Fibroblast of lung (primary cell): ENCODE measurements at regions not wholly inside any gene's neighbourhood (a gene's known extent, or its start where the extent isn't known, plus 50 kb on each side); places are given as distances from the start of the nearest gene placed in this dataset.

ENCODE experiments used
- DNase-seq, 2 donors: peaks; one replicate each; pipeline versions ENCODE4 v3.0.0 to v3.0.0-alpha.2; 2010; ENCODE audit warnings: low read depth in 2 of 2
- H2AFZ ChIP-seq: 2 replicates; pipeline ENCODE4 v1.5.1; 2012; ENCODE audit warnings: low read length, control low read depth, inconsistent platforms
- H3K27ac ChIP-seq: 2 replicates; pipeline ENCODE4 v1.5.1; 2011; ENCODE audit warnings: low read length, control low read depth; ENCODE audit not compliant: insufficient read depth
- H3K27me3 ChIP-seq: 2 replicates; pipeline ENCODE4 v1.5.1; 2011; ENCODE audit warnings: mild to moderate bottlenecking, low read length; ENCODE audit not compliant: control insufficient read depth, insufficient read depth
- H3K36me3 ChIP-seq: 2 replicates; pipeline ENCODE4 v1.5.1; 2011; ENCODE audit warnings: low read length; ENCODE audit not compliant: control insufficient read depth, insufficient read depth
- H3K4me1 ChIP-seq: 2 replicates; pipeline ENCODE4 v1.5.1; 2011; ENCODE audit warnings: low read length; ENCODE audit not compliant: control insufficient read depth, insufficient read depth; ENCODE audit errors: extremely low read depth
- H3K4me2 ChIP-seq: 2 replicates; pipeline ENCODE4 v1.5.1; 2011; ENCODE audit warnings: low read length, control low read depth; ENCODE audit not compliant: insufficient read depth; ENCODE audit errors: extremely low read depth
- H3K4me3 ChIP-seq, 4 experiments: fragments of 200-600 bp in 1 of 4; sonication (generic) in 1 of 4; replicated peaks in 1 of 4; 2 replicates each; pipeline ENCODE4 v1.5.1; 2011 to 2016; ENCODE audit warnings: low read length in 4 of 4, low read depth in 3 of 4, mild to moderate bottlenecking in 3 of 4, control low read depth in 2 of 4, inconsistent platforms in 1 of 4, mixed read lengths in 1 of 4; ENCODE audit not compliant: insufficient read depth in 1 of 4; ENCODE audit errors: control extremely low read depth in 1 of 4
- H3K79me2 ChIP-seq: 2 replicates; pipeline ENCODE4 v1.5.1; 2012; ENCODE audit warnings: mild to moderate bottlenecking, low read length, inconsistent platforms; ENCODE audit not compliant: control insufficient read depth, insufficient read depth
- H3K9ac ChIP-seq: 2 replicates; pipeline ENCODE4 v1.5.1; 2011; ENCODE audit warnings: mild to moderate bottlenecking, low read length, control low read depth; ENCODE audit not compliant: insufficient read depth
- H3K9me3 ChIP-seq: 2 replicates; pipeline ENCODE4 v1.5.1; 2012; ENCODE audit warnings: low read depth, low read length; ENCODE audit not compliant: control insufficient read depth, insufficient read depth
- H4K20me1 ChIP-seq: 2 replicates; pipeline ENCODE4 v1.5.1; 2011; ENCODE audit warnings: low read length; ENCODE audit not compliant: control insufficient read depth, insufficient read depth; ENCODE audit errors: extremely low read depth
- EZH2 ChIP-seq: IDR thresholded peaks from 2 replicates; pipeline ENCODE4 v1.5.1; 2012; ENCODE audit warnings: low read length, control low read depth, mild to moderate bottlenecking; ENCODE audit errors: missing control alignments
- TF ChIP-seq, protein P1 (sequence below), 2 donors: IDR thresholded peaks in 1 of 2; conservative IDR thresholded peaks in 1 of 2; 1 replicate in 1 of 2; 2 replicates in 1 of 2; pipeline ENCODE4 v1.5.1; 2011 to 2012; ENCODE audit warnings: low read length in 2 of 2, control low read depth in 1 of 2, inconsistent platforms in 1 of 2, low read depth in 1 of 2, mild to moderate bottlenecking in 1 of 2

DNA sequence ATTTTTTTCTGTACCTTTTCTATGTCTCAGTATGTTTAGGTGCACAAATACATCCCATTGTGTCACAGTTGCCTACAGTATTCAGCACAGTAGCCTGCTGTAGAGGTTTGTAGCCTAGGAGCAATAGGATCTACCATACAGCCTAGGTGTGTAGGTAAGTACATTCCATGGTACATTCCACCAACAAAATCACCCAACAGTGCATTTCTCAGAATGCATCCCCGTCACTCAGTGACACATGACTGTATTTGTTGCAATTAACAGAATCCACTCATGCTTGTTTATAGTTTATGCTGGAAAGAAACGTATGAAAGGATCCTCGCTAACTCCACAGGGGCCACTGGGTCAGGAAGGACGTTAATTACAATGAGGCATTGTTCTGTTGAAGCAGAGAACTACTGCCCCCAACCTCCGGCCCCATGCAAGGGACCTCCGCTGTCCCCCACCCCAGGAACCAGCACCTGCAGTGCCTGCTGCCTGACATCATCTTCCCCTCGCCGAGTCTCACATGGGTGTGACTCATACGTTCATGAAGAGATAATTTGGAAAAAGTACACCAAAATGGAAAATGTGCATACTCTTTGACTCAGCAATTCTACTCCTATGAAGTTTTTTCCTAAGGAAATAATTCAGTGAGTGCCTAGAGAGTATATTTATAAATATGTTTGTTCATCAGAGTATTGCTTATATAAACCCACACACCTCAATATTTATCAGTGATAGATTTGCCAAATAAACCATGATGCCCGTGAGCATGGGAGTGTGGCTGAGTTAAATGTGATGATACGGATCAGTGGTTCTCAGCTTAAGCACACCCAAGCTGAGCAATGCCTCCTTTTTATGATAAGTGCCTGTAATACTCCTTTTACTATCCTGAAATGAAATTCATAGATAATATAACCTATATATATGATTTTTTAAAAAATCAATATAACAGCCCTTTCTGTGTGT lies 156.4 kb upstream of the ECI2 start:
- no peak for TF ChIP-seq EZH2
- TF ChIP-seq, protein P1, sequence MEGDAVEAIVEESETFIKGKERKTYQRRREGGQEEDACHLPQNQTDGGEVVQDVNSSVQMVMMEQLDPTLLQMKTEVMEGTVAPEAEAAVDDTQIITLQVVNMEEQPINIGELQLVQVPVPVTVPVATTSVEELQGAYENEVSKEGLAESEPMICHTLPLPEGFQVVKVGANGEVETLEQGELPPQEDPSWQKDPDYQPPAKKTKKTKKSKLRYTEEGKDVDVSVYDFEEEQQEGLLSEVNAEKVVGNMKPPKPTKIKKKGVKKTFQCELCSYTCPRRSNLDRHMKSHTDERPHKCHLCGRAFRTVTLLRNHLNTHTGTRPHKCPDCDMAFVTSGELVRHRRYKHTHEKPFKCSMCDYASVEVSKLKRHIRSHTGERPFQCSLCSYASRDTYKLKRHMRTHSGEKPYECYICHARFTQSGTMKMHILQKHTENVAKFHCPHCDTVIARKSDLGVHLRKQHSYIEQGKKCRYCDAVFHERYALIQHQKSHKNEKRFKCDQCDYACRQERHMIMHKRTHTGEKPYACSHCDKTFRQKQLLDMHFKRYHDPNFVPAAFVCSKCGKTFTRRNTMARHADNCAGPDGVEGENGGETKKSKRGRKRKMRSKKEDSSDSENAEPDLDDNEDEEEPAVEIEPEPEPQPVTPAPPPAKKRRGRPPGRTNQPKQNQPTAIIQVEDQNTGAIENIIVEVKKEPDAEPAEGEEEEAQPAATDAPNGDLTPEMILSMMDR (conservative IDR thresholded peaks at IDR 0.05 in 1 of 2, IDR thresholded peaks at IDR 0.05 in 1 of 2; ENCODE audit: low read depth in 1 of 2, low read length in 2 of 2), result no peak
- Histone ChIP-seq H3K4me2 (no peak overlapping the region), H3K4me1 (no peaks in the 10 kb centered on the region), H3K36me3 (no peaks in the 10 kb centered on the region), H3K27me3 (peaks cover 9% of the 10 kb centered on the region), H3K27ac (no peak overlapping the region), H2AFZ (no peak overlapping the region), H4K20me1 (no peaks in the 10 kb centered on the region), H3K9me3 (no peaks in the 10 kb centered on the region), H3K9ac (no peak overlapping the region), H3K4me3 (no peak overlapping the region), H3K79me2 (no peaks in the 10 kb centered on the region)
- peak; percentile 38 to 73 for DNase-seq

DNA sequence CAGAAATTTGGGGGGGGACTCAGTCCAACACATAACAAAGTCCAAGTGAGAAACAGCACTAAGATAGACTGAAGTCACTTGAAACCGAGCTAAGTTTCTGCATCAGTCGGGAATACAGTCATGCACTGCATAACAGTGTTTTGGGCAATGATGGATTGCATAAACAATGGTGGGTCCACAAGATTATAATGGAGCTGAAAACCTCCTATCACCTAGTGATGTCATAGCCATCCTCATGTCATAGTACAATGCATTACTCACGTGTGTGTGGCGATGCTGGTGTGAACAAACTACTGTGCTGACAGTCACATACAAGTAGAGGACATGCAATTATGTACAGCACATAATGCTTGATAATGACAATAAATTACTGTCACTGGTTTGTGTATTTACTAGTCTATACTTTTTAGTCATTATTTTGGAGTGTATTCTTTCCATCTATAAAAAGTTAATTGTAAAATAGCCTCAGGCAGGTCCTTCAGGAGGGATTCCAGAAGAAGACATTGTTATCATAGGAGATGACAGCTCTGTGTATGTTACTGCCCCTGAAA lies 154.5 kb upstream of the ECI2 start:
- Histone ChIP-seq H3K27me3 (peaks cover 9% of the 10 kb centered on the region), H4K20me1 (no peaks in the 10 kb centered on the region), H3K4me2 (no peak overlapping the region), H3K9me3 (no peaks in the 10 kb centered on the region), H3K79me2 (no peaks in the 10 kb centered on the region), H3K4me3 (no peak overlapping the region), H3K27ac (no peak overlapping the region), H2AFZ (no peak overlapping the region), H3K4me1 (no peaks in the 10 kb centered on the region), H3K36me3 (no peaks in the 10 kb centered on the region), H3K9ac (no peak overlapping the region)
- TF ChIP-seq, protein P1 (conservative IDR thresholded peaks at IDR 0.05 in 1 of 2, IDR thresholded peaks at IDR 0.05 in 1 of 2; ENCODE audit: low read depth in 1 of 2, low read length in 2 of 2), result no peak
- no peak for TF ChIP-seq EZH2
- DNase-seq, result no peak

DNA sequence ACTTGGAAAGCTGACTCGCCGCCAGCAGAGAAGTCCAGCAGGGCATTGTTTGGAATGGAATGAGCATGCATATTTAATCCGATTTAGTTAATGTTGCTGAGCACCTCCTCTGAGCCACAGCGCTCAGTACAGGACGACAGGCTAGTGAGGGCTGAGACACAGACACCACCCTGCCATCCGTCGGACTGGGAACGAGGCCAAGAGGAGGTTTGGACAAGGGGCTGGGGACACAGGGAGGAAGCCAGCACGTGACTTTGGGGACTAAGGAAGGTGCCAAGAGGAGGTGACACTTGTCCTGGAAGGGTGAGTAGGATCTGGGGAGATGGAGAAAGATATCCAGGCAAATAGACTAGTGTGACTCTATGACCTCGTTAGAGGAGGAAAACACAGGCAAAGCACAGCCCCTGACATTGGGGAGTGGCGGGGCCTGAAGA lies 152.5 kb upstream of the ECI2 start:
- Histone ChIP-seq H3K4me2 (no peak overlapping the region), H3K36me3 (no peaks in the 10 kb centered on the region), H4K20me1 (no peaks in the 10 kb centered on the region), H3K4me3 (no peak overlapping the region), H2AFZ (no peak overlapping the region), H3K27me3 (peaks cover 10% of the 10 kb centered on the region), H3K79me2 (no peaks in the 10 kb centered on the region), H3K4me1 (no peaks in the 10 kb centered on the region), H3K27ac (no peak overlapping the region), H3K9me3 (no peaks in the 10 kb centered on the region), H3K9ac (no peak overlapping the region)
- DNase-seq, result no peak
- TF ChIP-seq, protein P1 (conservative IDR thresholded peaks at IDR 0.05 in 1 of 2, IDR thresholded peaks at IDR 0.05 in 1 of 2; ENCODE audit: low read depth in 1 of 2, low read length in 2 of 2), result no peak
- no peak for TF ChIP-seq EZH2
